HEK293T (cell line): ENCODE measurements at regions not wholly inside any gene's neighbourhood (a gene's known extent, or its start where the extent isn't known, plus 50 kb on each side); places are given as distances from the start of the nearest gene placed in this dataset.

Experiments
- CTCF ChIA-PET: fragments of 350-600 bp; formaldehyde crosslinking; extraction: SDS; loops from one replicate; lab custom pipeline; 2021; ENCODE audit warnings: antibody characterized with exemption, inconsistent platforms; lab: Yijun Ruan, JAX
- POLR2A ChIA-PET: fragments of 350-600 bp; formaldehyde crosslinking; extraction: SDS; loops from one replicate; lab custom pipeline; 2020; ENCODE audit warnings: antibody characterized with exemption, inconsistent platforms; lab: Yijun Ruan, JAX
- DNase-seq: peaks from one replicate; pipeline ENCODE4 v3.0.0; 2012; ENCODE audit warnings: mixed read lengths; ENCODE audit errors: extremely low spot score
- ARNT ChIP-seq: fragments of 450-650 bp; IDR thresholded peaks from 2 replicates; pipeline ENCODE4 v1.6.1; 2017; ENCODE audit warnings: mild to moderate bottlenecking
- BHLHE40 ChIP-seq: fragments of 450-650 bp; IDR thresholded peaks from 2 replicates; pipeline ENCODE4 v1.6.1; 2016; ENCODE audit warnings: mild to moderate bottlenecking, moderate library complexity, borderline replicate concordance
- CTBP1 ChIP-seq: fragments of 450-650 bp; IDR thresholded peaks from 2 replicates; pipeline ENCODE4 v1.6.1; 2016; ENCODE audit warnings: borderline replicate concordance
- ELF4 ChIP-seq: fragments of 450-650 bp; IDR thresholded peaks from 2 replicates; pipeline ENCODE4 v1.6.1; 2017; ENCODE audit warnings: antibody characterized with exemption
- FOXA1 ChIP-seq: fragments of 450-650 bp; IDR thresholded peaks from 2 replicates; pipeline ENCODE4 v1.6.1; 2016; ENCODE audit warnings: mild to moderate bottlenecking
- FOXK2 ChIP-seq: fragments of 450-650 bp; IDR thresholded peaks from 2 replicates; pipeline ENCODE4 v1.6.1; 2016; ENCODE audit warnings: mild to moderate bottlenecking
- FOXM1 ChIP-seq: fragments of 450-650 bp; IDR thresholded peaks from 2 replicates; pipeline ENCODE4 v1.6.1; 2017; ENCODE audit warnings: mild to moderate bottlenecking, borderline replicate concordance
- HDGF ChIP-seq: fragments of 450-650 bp; IDR thresholded peaks from 2 replicates; pipeline ENCODE4 v1.6.1; 2017; ENCODE audit warnings: antibody characterized with exemption, borderline replicate concordance
- L3MBTL2 ChIP-seq: fragments of 450-650 bp; conservative IDR thresholded peaks from 2 replicates; pipeline ENCODE4 v1.6.1; 2016; ENCODE audit warnings: mild to moderate bottlenecking
- LEF1 ChIP-seq: fragments of 450-650 bp; IDR thresholded peaks from 2 replicates; pipeline ENCODE4 v1.6.1; 2017; ENCODE audit warnings: mild to moderate bottlenecking, borderline replicate concordance
- NFRKB ChIP-seq: fragments of 450-650 bp; IDR thresholded peaks from 2 replicates; pipeline ENCODE4 v1.6.1; 2016; ENCODE audit warnings: mild to moderate bottlenecking, moderate library complexity
- PKNOX1 ChIP-seq: fragments of 450-650 bp; IDR thresholded peaks from 2 replicates; pipeline ENCODE4 v1.6.1; 2016
- SP1 ChIP-seq: fragments of 450-650 bp; IDR thresholded peaks from 2 replicates; pipeline ENCODE4 v1.6.1; 2017
- SUZ12 ChIP-seq: fragments of 450-650 bp; IDR thresholded peaks from 2 replicates; pipeline ENCODE4 v1.6.1; 2016; ENCODE audit warnings: mild to moderate bottlenecking
- TARDBP ChIP-seq: fragments of 450-650 bp; IDR thresholded peaks from 2 replicates; pipeline ENCODE4 v1.6.1; 2016
- ZNF384 ChIP-seq: fragments of 450-650 bp; IDR thresholded peaks from 2 replicates; pipeline ENCODE4 v1.6.1; 2016

DNA sequence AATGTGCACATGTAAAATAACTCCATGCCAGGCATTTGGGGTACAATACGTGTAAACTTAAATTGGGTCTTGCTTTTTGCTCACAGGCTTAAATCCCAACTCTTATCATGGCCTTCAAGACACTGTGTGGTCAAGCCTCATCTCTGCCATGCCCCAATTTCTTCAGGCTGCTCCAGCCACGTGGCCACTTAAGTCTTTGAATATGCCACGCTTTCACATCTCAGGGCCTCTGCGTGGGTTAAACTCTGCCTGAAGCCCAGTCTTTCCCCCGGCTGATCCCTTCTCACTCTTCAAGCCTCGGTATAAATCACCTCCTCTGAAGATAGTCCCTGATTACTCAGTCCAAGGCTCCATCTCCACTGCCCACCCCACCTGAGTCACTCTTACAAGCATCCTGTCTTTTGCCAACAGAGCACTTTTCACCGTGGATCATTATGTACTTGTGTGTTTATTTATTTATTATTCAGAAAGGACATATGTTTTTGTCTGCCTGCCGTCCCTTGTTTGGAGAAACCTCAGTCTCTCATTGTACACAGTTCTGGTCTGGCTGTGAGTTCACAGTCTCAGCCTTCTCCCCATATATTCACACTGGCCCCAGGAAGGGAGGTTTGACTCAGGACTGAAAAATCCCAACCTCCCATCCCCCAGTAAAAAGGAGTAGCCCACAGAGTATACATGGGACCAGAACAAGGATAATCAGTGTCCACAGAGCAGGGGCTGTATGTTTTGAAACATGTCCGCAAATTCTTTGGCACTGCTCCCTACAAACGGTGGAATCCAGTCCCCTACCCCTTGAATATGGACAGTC, 344.7 kb downstream of the MN1 start:
- DNase-seq = no peak
- CTCF ChIA-PET = no interaction called here

GRCh38 chr22:27459999-27460398, 341.6 kb downstream of the MN1 start:
- no peak for DNase-seq
- ChIA-PET CTCF (no interaction called here), POLR2A (no interaction called here)
- TF ChIP-seq SUZ12 = no peak
- TF ChIP-seq L3MBTL2 = no peak
- no peak for TF ChIP-seq PKNOX1
- no peak for TF ChIP-seq FOXK2
- no peak for TF ChIP-seq ZNF384
- TF ChIP-seq FOXA1 = no peak
- no peak for TF ChIP-seq ELF4
- no peak for TF ChIP-seq ARNT
- TF ChIP-seq BHLHE40 = no peak
- TF ChIP-seq TARDBP = no peak
- no peak for TF ChIP-seq SP1
- TF ChIP-seq CTBP1 = no peak
- no peak for TF ChIP-seq FOXM1
- TF ChIP-seq HDGF = no peak
- TF ChIP-seq NFRKB = no peak

More for the DNA sequence above, 344.7 kb downstream of the MN1 start:
- TF ChIP-seq L3MBTL2 (no peak), ZNF384 (no peak), LEF1 (no peak), CTBP1 (no peak), ELF4 (no peak), HDGF (no peak), SUZ12 (no peak), TARDBP (no peak), NFRKB (no peak), ARNT (no peak), FOXK2 (no peak), PKNOX1 (no peak), SP1 (no peak), BHLHE40 (no peak), FOXM1 (no peak), FOXA1 (no peak)
- POLR2A ChIA-PET = interaction anchor here (0.6 kb wide), 1 partner anchor 370 kb away, joined by 3 read pairs; no protein-coding TSS in a partner anchor

DNA sequence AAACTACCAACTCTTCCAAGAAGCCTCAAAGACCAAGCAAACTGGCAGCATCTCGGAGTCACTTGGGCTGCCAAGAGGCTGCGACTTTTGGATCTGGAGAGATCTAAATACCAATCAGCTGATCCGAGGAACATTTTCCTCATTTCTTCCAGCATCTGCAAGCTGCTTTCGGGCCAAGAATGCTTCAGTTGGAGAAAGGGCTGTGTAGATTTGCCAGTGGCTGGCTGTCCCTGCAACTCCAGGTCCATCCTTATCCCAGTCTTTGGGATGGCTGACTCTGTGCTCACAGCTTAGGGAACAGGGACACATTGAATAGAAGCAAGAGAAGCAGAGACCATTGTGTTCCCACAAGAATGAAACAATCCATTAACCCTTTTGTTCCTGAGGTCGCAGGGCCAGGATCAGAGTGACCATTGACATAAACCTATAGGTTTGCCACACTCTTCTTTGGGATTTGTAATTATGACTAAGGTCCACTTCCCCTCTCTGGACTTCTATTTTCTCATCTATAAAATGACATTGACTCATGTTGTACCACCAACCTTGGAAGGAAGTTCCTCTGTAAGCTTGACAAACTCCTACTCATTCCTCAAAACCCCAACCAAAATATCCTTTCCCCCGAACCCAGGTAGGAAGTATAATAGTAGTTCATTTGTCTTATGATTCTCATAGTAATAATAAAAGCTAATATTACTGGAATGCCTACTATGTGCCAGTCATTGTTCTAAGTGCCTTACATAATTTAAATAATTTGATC, 340.8 kb downstream of the MN1 start:
- ChIA-PET POLR2A (no interaction called here), CTCF (no interaction called here)
- no peak for TF ChIP-seq FOXM1
- no peak for TF ChIP-seq SP1
- TF ChIP-seq LEF1 = no peak
- no peak for TF ChIP-seq NFRKB
- TF ChIP-seq HDGF = no peak
- no peak for TF ChIP-seq TARDBP
- no peak for TF ChIP-seq BHLHE40
- TF ChIP-seq PKNOX1 = no peak
- TF ChIP-seq SUZ12 = no peak
- no peak for TF ChIP-seq ELF4
- TF ChIP-seq FOXA1 = no peak
- TF ChIP-seq ARNT = no peak
- TF ChIP-seq ZNF384 = no peak
- no peak for TF ChIP-seq L3MBTL2
- DNase-seq = no peak

DNA sequence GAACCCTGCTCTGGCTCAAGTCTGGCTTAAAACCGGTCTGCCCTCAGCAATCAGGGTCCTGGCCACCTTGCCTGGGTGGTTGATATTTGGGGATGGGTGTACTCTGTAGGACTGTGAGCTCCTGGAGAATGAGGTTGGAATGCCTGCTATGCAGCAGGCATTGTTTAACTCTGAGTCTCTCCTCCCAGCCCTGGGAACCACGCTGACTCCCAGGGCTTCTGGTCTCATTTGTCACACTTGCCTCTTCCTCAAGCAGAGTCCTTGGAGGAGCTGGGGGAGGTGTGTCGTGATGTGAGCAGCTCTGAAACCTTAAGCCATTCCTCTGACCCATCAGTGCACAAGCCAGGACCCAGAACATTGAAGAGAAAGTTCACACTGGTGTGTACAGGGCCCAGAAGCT, 340.1 kb downstream of the MN1 start:
- ChIA-PET POLR2A (no interaction called here), CTCF (no interaction called here)
- TF ChIP-seq SUZ12 = no peak
- DNase-seq = no peak

DNA sequence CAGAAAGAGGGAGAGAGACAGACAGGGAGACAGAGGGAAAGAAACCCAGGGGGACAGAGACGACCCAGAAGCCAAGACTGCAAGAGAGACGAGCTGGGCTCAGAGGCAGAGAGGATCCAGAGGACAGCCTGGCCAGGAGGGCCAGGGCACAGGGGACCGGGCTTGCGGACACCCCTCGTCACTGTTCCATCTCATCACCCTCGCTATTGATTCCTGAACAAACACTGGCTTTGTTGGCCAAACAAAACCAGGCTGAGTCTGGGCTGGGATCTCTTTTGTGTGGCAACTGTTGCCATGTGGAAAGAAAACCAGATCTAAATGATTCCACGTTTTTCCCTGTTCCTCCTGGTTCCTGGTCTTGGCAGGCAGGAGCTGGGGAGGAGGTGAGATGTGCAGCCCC, 339.4 kb downstream of the MN1 start:
- CTCF ChIA-PET = no interaction called here
- TF ChIP-seq LEF1 = no peak
- TF ChIP-seq ZNF384 = no peak
- no peak for TF ChIP-seq BHLHE40
- no peak for TF ChIP-seq ARNT
- TF ChIP-seq ELF4 = no peak
- no peak for TF ChIP-seq NFRKB
- POLR2A ChIA-PET = interaction anchor here (0.6 kb wide), 1 partner anchor 702 kb away, joined by 3 read pairs; no protein-coding TSS in a partner anchor
- DNase-seq = no peak
